Activated CD4-positive, CD25-positive, alpha-beta regulatory T cell treated with anti-CD3 and anti-CD28 coated beads, Interleukin-2, amount 50 U/mL, for 24 hours (primary cell): ENCODE measurements at regions not wholly inside any gene's neighbourhood (a gene's known extent, or its start where the extent isn't known, plus 50 kb on each side); places are given as distances from the start of the nearest gene placed in this dataset.

ENCODE experiments used
- ATAC-seq, 2 donors: fragments of 150-1000 bp; cut with Tn5 transposase; one replicate each; pipeline ENCODE4 v1.10.0; 2021; ENCODE audit warnings: mild to moderate bottlenecking in 1 of 2, moderate library complexity in 1 of 2

GRCh38 chr12:102573237-102573636 lies 92.9 kb upstream of the IGF1 start:
- no peak for ATAC-seq

DNA sequence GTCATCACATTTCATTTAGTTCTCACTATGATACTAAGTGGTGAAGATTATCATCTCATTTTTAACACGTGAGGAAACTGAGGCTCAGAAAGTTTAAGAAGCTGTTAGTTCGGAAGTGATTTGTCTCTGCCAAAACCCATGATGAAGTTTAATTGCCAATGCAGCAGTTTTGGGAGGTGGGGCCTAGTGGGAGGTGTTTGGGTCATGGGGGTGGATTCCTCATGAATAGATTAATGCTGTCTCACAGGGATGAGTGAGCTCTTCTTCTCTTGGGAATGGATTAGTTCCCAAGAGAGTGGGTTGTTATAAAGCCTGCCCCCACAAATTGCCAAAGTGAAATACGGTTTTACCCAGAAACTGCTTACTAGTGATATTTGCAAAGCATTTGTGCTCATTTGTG lies 91.5 kb upstream of the IGF1 start:
- ATAC-seq = no peak

GRCh38 chr12:102570256-102570655 lies 89.9 kb upstream of the IGF1 start:
- ATAC-seq = no peak

DNA sequence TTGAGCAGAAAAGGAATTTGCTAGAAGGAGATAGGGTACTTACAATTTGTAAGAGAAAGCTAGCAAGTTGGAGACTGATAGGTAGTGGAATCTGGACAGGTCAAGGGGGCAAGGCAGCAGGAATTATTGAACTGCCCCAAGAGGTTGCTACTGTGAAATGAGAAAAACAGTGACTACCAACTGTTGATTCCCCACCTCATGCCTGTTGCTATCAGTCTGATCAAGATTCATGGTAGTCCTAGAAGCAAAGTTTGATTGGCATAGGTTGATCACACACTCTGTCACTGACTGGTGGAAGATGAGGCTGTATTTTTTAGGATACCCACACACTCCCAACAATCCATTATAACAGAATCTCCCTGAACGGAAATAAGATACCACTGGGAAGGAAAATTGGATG lies 89.4 kb upstream of the IGF1 start:
- no peak for ATAC-seq

DNA sequence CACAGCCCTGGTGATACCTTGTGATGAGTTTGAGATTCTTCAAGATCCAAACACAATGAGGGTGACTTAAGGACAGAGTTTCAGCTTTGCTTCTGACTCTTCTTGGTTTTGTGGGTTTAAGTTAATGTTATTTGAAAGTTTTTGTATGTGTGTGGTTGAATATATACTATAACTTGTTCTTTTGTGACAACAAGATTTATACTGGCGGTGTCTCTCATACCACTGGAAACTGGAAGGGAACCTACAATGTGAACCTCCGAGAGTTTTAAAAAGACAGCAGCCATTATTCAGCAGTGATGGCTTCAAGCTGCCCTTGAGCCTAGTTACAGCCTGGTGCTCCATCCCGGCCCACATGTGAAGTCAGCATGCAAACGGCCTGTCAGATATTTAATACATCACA lies 87.9 kb upstream of the IGF1 start:
- no peak for ATAC-seq

DNA sequence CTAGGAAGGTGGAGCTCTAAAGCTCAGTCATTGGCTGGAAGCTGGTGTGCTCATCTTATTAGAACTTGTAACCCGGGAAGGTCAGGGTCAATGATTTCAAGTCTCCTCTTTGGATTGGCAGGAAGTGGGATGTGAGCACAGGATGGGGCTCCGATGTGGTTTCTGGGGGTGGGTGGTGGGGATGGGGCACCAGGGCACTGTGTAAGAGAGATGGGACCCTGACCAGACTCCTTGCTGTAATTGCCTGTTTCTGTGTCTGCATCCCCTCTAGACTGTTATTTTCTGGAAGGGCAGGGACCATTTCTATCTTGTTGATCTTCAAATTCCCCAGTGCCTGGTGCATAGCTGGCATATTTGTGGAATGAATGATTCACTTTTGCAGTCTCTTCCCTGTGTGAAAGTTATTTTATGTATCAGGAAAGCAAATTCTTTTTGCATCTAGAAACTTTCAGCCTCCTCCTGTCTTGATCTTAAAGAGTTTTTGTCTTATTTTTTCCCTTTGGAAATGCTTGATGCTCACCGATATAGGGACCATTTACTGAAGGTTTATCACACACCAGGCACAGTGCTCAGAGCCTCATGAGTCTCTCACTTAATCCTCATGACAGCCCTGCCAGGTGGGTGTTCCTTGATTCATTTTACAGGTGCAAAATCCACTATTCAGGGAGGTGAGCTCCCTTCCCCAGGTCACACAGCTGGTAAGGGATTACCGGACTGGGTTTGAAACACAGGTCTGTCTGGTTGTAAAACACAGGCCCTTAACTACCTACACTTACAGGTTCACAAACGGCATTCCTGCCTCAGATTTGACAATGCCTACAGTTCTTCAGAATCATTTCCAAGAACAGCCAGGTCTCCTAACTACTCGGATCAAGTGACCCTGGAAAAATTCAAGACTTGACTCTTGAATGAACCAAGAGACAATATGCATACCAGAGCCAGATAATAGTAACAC lies 86.9 kb upstream of the IGF1 start:
- no peak for ATAC-seq

GRCh38 chr12:102565555-102565954 lies 85.2 kb upstream of the IGF1 start:
- no peak for ATAC-seq

GRCh38 chr12:102564026-102564425 lies 83.7 kb upstream of the IGF1 start:
- ATAC-seq = no peak

DNA sequence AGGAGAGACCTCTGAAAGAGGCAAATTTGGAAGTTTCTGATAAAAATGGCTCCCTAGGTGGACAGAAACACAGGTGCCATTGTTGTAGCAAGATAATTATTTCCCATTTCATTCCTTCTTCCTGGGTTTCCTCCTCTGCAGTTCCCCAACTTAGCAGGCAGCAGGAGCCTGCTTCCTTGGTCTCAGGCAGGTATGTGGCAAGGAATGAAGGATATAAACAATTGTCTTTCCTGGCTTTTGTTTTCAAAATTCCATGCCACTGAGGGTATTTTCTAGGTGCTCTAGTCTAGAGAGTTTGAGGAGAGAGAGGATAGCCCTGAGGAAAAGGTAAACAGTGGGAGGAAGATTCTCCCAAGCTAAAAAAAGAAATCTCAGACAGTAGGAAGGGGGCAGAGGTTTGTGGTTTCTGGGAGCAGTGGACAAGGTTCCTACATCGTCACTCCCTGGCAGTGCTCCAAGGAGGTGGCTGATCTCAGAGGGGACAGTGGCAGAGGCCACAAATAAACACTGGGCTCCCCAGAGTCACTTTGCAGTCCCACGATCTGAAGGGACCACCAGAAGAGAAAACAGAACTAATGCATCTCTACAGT lies 82.6 kb upstream of the IGF1 start:
- ATAC-seq = no peak

DNA sequence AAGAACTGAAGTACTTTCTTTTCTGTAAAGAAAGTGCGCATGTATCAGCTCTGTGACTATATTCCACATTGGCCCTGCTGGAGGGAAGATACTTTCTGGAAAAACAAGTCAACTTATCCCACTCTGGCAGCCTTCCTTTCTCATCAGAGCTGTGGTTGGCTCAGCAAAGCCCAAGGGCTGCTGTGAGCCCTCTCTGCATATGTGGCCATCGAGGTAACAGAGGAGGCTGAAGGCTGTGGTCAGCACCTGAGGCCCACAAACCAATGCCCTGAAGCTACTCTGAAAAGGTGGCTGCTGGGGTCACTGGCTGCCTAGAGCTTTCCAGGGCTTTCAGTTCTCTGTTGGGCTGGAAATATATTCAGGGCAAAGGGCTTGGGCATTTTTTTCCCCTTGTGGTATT lies 70.8 kb upstream of the IGF1 start:
- no peak for ATAC-seq

- no peak for ATAC-seq
Measured at GRCh38 chr12:102549691-102550090, 69.3 kb upstream of the IGF1 start.

GRCh38 chr12:102548543-102548942 lies 68.2 kb upstream of the IGF1 start:
- ATAC-seq = no peak

GRCh38 chr12:102543494-102544485 lies 63.4 kb upstream of the IGF1 start:
- ATAC-seq = peak in 1 of 2 donors; percentile 33

DNA sequence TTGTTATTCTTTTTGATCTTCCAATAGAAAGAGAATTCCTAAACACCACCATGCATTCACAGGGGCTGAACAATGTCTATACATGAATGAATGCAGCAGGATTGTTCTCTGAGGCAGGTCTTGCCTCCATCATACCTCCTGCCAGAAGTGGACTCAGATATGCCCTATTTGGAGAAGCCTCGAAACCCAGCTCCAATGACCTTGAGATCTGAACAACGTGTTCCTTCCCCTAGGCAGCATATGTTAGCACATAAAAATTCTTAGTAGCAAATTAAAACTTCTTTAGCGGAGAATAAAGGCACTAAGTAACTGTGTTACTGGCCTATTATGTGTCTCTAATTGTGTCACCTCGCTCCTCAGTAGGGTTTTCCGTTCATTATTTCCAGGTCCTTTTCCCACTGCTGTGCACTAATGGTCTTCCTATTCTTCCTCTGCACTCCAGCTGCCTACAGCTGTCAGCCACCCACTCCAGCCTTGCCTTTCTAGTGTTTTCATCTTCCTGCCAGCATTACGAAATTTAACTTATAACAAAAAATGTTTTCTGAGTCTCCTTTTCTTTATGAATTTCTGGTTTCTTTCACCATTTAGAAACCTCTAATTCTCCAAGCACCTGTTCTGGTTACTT lies 62.6 kb upstream of the IGF1 start:
- ATAC-seq = no peak

- ATAC-seq = no peak
Measured at GRCh38 chr12:102540815-102541385, 60.5 kb upstream of the IGF1 start.

DNA sequence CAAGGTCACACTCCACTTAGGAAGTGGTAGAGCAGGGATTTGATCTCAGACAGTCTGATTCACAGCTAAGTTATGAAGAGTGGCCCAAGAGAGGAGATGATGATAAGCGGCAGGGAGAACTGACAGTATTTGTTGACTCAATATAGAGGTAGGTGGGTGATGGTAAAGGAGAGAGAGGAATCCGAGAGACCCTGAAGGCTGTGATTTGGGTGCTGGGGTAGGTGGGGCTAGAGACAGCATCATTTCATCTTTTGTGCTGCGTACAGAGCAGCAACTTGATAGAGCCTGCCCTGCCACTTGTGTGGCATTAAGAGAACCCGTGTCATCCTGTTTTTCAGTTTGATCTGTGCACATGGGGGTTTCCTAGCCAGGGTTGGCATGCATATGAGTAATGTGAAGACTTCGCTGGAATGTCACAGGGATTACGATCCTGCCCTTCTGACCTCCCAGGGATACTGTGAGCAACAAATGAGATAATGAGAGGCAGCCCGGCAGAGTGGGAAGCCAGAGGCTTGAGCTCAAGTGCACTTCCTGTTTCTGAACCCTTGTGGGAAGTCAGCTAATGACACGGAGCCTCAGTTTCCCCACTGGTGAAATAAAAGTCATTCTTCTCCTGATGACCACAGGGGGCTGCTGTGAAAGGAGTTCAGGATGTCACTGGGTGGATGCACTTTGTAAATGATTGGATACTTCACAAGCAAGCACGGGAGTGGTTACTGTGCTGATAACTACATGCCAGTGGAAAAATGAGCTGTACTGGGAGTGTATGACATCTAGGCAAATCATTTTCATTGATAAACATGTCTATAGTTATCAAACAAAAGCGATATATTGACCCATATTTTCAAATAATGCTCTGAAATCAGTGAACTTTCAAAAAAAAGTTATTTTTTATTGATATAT lies 59.5 kb upstream of the IGF1 start:
- ATAC-seq = no peak

GRCh38 chr12:102535306-102535705 lies 54.9 kb upstream of the IGF1 start:
- no peak for ATAC-seq

- no peak for ATAC-seq
Measured at GRCh38 chr12:102534899-102535298, 54.5 kb upstream of the IGF1 start.

- ATAC-seq = no peak
Measured at GRCh38 chr12:102533483-102534215, 53.3 kb upstream of the IGF1 start.
